GM12878 (cell line): ENCODE measurements at regions not wholly inside any gene's neighbourhood (a gene's known extent, or its start where the extent isn't known, plus 50 kb on each side); places are given as distances from the start of the nearest gene placed in this dataset.

Source experiments
- EP300 ChIP-seq, 2 experiments: fragments of 150-350 bp in 1 of 2; IDR thresholded peaks; 2 replicates each; pipeline ENCODE4 v1.6.1; 2011 to 2012; ENCODE audit warnings: low read depth in 2 of 2, low read length in 2 of 2, borderline replicate concordance in 1 of 2, improper control_type of control experiment in 1 of 2, inconsistent platforms in 1 of 2; ENCODE audit not compliant: control insufficient read depth in 1 of 2
- EZH2 ChIP-seq: IDR thresholded peaks from 2 replicates; pipeline ENCODE4 v1.6.1; 2012; ENCODE audit warnings: low read depth, mild to moderate bottlenecking, control low read depth, inconsistent platforms, low read length, borderline replicate concordance; ENCODE audit not compliant: control insufficient read depth
- GABPA ChIP-seq: IDR thresholded peaks from 2 replicates; pipeline ENCODE4 v1.6.1; 2014; ENCODE audit warnings: antibody characterized with exemption, low read depth, mild to moderate bottlenecking, inconsistent platforms
- GATAD2B ChIP-seq: fragments of 450-650 bp; conservative IDR thresholded peaks from 2 replicates; pipeline ENCODE4 v1.6.1; 2017; ENCODE audit warnings: low read depth, mild to moderate bottlenecking, moderate library complexity
- NBN ChIP-seq: fragments of 450-650 bp; IDR thresholded peaks from 2 replicates; pipeline ENCODE4 v1.6.1; 2016
- POLR2A ChIP-seq: IDR thresholded peaks from 2 replicates; pipeline ENCODE4 v1.6.1; 2011; ENCODE audit warnings: low read depth, mild to moderate bottlenecking, low read length
- RFX5 ChIP-seq: IDR thresholded peaks from 2 replicates; pipeline ENCODE4 v1.6.1; 2011; ENCODE audit warnings: low read depth, low read length, improper control_type of control experiment
- RUNX3 ChIP-seq: IDR thresholded peaks from 2 replicates; pipeline ENCODE4 v1.6.1; 2012; ENCODE audit warnings: low read length, inconsistent platforms
- SIN3A ChIP-seq: IDR thresholded peaks from 2 replicates; pipeline ENCODE4 v1.6.1; 2012; ENCODE audit warnings: low read depth, low read length, improper control_type of control experiment
- SMAD1 ChIP-seq: fragments of 450-650 bp; IDR thresholded peaks from 2 replicates; pipeline ENCODE4 v1.6.1; 2018; ENCODE audit warnings: mild to moderate bottlenecking, low read depth; ENCODE audit not compliant: partially characterized antibody
- SUPT20H ChIP-seq: IDR thresholded peaks from 2 replicates; pipeline ENCODE4 v1.6.1; 2011; ENCODE audit warnings: low read depth, mild to moderate bottlenecking, low read length, moderate library complexity, borderline replicate concordance; ENCODE audit not compliant: control insufficient read depth
- SUZ12 ChIP-seq: fragments of 200-600 bp; sonication (generic); IDR thresholded peaks from one replicate; pipeline ENCODE4 v1.6.1; 2018; ENCODE audit warnings: antibody characterized with exemption, mild to moderate bottlenecking; ENCODE audit not compliant: unreplicated experiment
- TF ChIP-seq, protein P1 (sequence below), 3 experiments: IDR thresholded peaks in 2 of 3; conservative IDR thresholded peaks in 1 of 3; 2 replicates each; pipeline ENCODE4 v1.5.1; 2011; ENCODE audit warnings: low read depth in 3 of 3, low read length in 3 of 3, mild to moderate bottlenecking in 3 of 3, control low read depth in 2 of 3, moderate library complexity in 2 of 3, inconsistent platforms in 1 of 3, mixed read lengths in 1 of 3; ENCODE audit not compliant: control insufficient read depth in 2 of 3, insufficient read depth in 1 of 3; ENCODE audit errors: extremely low read depth in 1 of 3
- TF ChIP-seq, protein P2 (sequence below): IDR thresholded peaks from 2 replicates; pipeline ENCODE4 v1.6.1; 2012; ENCODE audit warnings: low read depth, low read length, improper control_type of control experiment

GRCh38 chr18:78679031-78679430, 300.6 kb upstream of the SALL3 start:
- TF ChIP-seq RUNX3 (no peak), SIN3A (no peak), GATAD2B (no peak), NBN (no peak), RFX5 (no peak), POLR2A (no peak), SUZ12 (no peak), EZH2 (no peak), SUPT20H (no peak), GABPA (no peak), EP300 (IDR thresholded peaks at IDR 0.05; ENCODE audit: borderline replicate concordance in 1 of 2, control insufficient read depth in 1 of 2, low read depth in 2 of 2, low read length in 2 of 2) (no peak), SMAD1 (no peak)
- TF ChIP-seq, protein P1, sequence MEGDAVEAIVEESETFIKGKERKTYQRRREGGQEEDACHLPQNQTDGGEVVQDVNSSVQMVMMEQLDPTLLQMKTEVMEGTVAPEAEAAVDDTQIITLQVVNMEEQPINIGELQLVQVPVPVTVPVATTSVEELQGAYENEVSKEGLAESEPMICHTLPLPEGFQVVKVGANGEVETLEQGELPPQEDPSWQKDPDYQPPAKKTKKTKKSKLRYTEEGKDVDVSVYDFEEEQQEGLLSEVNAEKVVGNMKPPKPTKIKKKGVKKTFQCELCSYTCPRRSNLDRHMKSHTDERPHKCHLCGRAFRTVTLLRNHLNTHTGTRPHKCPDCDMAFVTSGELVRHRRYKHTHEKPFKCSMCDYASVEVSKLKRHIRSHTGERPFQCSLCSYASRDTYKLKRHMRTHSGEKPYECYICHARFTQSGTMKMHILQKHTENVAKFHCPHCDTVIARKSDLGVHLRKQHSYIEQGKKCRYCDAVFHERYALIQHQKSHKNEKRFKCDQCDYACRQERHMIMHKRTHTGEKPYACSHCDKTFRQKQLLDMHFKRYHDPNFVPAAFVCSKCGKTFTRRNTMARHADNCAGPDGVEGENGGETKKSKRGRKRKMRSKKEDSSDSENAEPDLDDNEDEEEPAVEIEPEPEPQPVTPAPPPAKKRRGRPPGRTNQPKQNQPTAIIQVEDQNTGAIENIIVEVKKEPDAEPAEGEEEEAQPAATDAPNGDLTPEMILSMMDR (IDR thresholded peaks at IDR 0.05 in 2 of 3, conservative IDR thresholded peaks at IDR 0.05 in 1 of 3; ENCODE audit: control insufficient read depth in 2 of 3, extremely low read depth in 1 of 3, insufficient read depth in 1 of 3, low read depth in 3 of 3, low read length in 3 of 3): no peak
- TF ChIP-seq, protein P2, sequence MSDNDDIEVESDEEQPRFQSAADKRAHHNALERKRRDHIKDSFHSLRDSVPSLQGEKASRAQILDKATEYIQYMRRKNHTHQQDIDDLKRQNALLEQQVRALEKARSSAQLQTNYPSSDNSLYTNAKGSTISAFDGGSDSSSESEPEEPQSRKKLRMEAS: no peak
